ENCODE measurements at regions not wholly inside any gene's neighbourhood (a gene's known extent, or its start where the extent isn't known, plus 50 kb on each side); places are given as distances from the start of the nearest gene placed in this dataset.

DNA sequence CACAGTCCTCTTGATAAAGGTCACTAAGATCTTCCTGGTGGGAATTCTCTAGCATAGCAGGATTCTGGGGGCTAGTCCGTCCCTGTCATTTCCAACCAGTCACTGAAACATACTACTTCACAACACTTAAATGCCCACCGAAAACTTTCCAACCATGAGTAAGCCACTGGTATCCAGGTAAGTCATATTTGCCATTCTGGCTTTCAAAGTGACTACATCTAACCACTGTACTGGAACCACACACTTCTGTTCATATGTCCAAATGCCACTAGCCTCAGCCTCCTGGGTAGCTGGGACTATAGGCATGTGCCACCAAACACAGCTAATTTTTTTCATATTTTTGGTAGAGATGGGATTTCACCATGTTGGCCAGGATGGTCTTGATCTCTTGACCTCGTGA lies 64.3 kb upstream of the VANGL1 start:
- no peak for DNase-seq (ENCODE audit: low read depth in 2 of 3, low spot score in 2 of 3)

DNA sequence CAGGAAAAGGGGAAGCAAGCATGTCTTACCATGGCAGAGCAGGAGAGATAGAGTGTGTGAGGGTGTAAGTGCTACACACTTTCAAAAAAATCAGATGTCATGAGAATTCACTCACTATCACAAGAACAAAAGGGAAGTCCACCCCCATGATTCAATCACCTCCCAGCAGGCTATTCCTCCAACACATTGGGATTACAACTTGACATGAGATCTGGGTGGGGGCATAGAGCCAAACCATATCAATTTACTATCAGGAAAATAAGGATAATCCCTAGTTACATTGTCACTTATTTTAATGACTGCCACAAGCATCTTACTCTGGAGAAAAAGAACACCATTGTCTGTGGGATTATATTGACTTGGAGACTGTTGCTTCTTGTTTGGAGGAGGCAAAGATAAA lies 66.1 kb upstream of the VANGL1 start:
- no peak for DNase-seq (ENCODE audit: low read depth in 2 of 3, low spot score in 2 of 3)

DNA sequence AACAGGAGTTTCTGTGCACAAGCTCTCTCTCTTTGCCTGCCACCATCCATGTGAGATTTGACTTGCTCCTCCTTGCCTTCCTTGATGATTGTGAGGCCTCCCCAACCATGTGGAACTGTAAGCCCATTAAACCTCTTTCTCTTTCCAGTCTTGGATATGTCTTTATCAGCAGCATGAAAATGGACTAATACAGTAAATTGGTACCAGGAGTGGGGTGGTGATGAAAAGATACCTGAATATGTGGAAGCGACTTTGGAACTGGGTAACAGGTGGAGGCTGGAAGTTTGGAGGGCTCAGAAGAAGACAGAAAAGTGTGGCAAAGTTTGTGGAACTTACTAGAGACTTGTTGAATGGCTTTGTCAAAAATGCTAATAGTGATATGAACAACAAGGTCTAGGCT lies 69.1 kb upstream of the VANGL1 start:
- no peak for DNase-seq (ENCODE audit: low read depth in 2 of 3, low spot score in 2 of 3)

DNA sequence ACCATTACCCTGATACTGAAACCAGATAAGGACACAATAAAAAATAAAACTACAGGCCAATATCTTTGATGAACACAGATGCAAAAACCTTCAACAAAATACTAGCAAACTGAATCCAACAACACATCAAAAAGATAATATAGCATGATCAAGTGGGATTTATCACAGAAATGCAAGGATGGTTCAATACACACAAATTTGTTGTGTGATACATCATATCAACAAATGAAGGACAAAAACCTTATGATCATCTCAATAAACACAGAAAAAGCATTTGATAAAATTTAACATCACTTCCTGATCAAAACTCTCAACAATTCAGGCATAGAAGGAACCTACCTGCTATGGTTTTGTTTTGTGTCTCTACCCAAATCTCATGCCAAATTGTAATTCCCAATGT lies 74.3 kb upstream of the VANGL1 start:
- DNase-seq (ENCODE audit: low read depth in 2 of 3, low spot score in 2 of 3), result no peak

DNA sequence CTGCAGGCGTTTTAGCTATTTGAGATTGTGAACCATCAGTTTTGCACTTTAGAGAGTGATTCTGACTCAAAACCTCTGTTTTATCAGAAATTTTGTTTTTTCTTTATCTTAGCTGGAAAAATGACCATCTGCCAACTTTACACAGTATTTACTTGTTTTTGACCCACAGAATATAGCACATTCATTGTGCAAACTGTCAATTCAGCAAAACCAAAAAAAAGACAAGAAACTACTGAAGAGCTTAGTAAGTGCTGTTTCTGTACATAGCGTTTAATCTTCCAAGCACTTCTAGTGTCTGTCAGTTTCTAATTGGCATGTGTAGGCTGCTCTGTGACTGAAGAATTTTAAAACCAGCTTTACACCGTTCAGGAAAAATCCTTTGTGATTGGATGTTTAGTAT lies 76.0 kb upstream of the VANGL1 start:
- no peak for DNase-seq (ENCODE audit: low read depth in 2 of 3, low spot score in 2 of 3)

DNA sequence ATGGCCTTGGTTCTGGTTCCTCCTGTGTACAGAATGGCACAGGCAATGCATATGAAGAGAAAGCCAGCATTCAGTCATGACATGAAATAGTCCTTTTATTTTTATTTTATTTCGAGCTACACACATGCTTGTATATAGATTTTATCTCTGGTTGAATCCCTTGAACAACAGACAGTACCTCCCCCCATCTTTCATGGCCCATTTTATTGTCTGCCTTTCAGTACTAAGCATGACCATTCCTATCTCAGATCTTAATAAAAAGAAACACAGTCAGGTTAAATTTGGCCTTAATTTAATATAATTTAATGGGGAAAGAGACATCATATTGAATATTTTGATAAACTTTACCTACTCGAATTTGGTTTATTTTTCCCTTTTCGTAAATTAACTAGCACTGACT lies 76.4 kb upstream of the VANGL1 start:
- DNase-seq (ENCODE audit: low read depth in 2 of 3, low spot score in 2 of 3), result no peak

DNA sequence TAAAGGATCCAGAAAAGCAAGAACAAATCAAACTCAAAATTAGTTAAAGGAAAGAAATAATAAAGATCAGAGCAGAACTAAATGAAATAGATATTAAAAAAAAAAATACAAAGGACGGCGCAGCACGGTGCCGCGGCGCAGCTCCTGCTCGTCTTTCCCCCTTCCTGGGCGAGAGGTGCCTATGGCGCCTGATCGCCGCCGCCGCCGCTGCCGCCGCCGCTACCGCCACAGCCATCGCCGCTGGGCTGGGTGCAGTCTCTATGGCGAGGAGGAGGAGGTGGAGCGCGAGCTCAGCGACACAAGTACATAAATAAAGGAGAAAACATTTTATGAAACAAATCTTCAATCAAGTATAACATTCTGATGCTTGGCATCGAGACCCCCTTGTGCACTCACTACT lies 77.6 kb upstream of the VANGL1 start:
- no peak for DNase-seq (ENCODE audit: low read depth in 2 of 3, low spot score in 2 of 3)

DNA sequence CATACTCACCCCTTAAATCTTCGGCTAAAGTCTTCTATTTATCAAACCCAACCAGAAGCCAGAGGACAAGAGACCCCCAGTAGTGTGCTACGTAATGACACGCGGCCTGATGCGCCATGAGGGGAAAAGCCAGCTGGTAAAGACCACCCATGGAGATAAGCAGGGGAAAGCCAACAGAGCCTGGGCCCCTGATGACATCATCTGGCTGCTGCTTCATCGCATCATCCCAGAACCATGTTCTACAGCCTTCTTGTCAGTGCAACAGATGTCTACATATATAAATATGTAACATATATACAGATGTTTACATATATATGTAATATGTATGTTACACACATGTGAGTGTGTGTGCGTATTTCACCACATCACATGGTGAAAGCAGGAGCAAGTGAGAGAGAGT lies 81.7 kb upstream of the VANGL1 start:
- no peak for DNase-seq (ENCODE audit: low read depth in 2 of 3, low spot score in 2 of 3)

DNA sequence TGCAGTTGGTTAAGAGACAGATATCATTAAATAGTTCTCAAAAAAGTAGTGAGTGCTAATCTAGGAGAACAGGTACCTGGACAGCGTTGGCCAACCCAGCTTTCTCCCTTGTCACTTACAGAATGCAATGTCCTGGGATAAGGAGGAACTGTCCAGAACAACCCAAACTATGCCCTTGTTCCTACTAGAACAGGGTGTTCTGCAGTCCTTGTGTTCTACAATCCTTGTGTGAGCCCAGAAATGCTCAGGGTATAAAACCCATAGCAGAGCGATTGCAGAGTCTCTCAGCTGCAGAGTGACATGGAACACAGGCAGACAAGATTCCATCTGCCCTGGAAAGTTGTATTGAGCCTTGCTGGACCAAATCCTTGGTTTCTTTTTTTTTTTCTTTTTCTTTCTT lies 83.5 kb upstream of the VANGL1 start:
- DNase-seq (ENCODE audit: low read depth in 2 of 3, low spot score in 2 of 3), result no peak

DNA sequence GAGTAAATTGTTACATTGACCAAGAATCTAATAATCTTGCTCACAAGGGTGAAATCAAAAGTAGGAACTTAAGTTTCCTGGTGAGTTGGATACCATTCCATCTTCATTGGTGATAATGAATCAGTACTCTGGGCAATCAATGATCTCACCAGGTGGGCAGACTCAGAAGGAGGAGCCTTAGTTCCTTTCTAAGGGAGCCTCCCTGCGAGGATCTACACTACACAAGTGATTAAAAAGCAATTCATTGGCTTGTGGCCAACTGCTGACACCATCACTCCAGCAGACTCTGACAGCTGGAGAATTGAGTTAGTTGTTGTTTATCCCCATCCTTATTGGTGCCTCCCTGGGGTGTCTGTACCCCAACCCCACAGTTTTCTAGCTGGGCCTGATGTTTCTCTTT lies 84.1 kb upstream of the VANGL1 start:
- DNase-seq (ENCODE audit: low read depth in 2 of 3, low spot score in 2 of 3), result no peak

DNA sequence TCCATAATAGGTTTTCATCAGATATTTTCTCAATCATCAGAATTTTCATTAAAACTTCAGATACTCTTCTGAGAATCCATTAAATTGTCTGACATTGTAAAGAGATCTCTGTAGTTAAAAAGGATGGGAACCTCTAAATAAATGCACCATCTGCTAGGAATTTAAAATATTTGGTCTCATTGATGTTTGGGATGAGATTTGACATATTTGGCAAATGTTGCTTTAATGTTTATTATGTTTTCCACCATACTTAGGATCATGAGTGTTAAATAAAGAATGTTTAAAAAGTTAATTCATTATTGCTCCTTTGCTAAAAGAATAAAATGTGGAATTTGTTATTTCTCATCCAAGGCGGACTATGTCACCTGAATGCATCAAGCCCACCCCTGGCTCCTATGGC lies 85.5 kb upstream of the VANGL1 start:
- DNase-seq (ENCODE audit: low read depth in 2 of 3, low spot score in 2 of 3), result no peak

DNA sequence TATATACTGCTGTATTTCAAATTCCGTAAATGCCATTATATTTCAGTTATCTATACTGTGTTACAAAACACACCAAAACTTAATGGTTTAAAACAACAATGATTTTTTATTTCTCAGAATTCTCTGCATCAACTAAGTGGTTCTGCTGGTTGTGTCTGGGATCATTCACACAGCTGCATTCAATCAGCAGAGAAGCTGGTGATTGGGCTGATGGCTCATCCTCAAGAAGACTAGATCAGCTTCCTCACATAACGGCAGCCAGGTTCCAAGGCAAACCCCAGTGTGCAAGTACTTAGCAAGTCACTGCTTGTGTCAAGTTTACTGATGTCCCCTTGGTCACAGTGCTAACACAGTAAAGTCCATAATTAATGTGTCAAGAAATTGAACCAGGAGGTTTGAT lies 86.3 kb upstream of the VANGL1 start:
- no peak for DNase-seq (ENCODE audit: low read depth in 2 of 3, low spot score in 2 of 3)

DNA sequence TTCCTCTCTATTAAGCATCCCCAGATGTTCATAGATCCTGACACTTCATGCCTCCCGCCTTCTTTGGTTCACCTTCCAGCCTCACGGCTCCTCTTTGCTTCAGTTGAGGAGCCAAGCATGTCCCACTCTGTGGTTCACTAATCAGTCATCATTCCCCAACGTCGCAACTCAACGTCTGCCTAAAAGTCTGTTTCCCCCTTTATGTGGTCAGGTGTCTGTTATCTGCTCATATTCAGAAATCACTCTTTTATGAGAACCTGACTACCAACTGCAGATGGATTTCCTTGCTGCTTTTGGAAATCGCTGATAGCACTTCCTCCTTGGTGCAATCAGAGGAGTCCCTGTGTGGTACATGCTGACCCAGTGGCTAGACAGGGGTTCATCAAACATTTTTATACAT lies 94.1 kb upstream of the VANGL1 start:
- peak in 1 of 3 donors; percentile 47 for DNase-seq (ENCODE audit: low read depth in 2 of 3, low spot score in 2 of 3)

DNA sequence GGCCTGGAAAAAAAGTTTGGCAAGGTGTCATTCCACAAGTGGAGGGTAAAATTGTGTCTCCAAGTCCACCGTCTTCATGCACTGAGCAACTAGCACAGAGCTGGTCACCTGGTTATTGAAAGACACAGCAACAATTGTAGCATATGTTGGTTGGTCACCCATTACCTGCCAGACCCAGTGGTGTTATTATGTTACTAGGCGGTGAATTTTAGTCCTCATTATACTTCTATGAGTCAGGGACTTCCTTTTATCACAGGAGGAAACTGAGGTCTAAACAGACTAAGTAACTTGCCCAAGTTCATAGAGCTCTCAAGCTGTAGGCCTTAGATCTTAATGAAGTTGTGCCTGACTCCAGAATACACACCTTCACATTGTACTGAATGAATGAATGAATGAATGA lies 94.9 kb upstream of the VANGL1 start:
- DNase-seq (ENCODE audit: low read depth in 2 of 3, low spot score in 2 of 3), result no peak

DNA sequence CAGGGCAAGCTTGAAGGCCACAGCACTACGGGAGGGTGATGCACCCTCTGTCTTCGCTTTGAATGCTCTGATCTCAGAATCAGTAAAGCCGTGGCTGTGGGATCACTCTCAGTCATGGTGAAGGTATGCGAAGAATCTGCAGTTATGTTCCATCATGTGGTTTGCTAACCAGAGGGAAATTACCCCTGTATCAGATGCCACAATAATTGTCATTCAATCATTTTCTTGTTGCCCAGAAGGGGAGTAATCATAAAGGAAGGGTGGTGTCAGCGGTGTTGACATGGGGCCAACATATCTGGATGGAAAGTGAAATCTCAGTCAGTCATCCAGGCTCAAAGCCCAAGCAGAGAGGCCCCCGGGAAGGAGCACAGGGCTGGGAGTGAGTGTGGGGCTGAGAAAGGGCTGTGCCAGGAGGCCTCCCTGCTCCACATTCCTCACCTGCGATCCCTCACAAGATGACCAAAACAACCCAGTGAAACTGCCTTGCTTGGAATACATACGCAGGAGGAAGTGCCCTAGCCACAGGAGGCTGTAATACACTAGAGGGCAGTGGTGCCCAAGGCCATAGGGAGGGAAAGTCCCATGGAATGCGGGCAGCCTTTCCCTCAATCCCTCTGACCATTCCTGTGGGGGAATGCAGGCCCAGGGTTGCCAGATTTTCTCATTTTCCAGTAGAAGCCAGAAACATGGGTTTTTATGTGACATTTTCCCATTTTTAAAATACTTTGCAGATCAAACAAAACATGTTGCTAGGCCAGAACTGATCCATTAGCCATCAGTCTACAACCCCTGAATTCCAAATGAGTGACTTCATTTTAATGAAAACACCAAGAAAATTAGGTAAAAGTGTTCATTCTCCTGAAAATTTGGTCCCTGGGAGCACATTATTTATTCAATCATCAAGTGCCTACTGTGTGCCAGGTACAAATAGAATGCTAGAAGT lies 95.7 kb upstream of the VANGL1 start:
- DNase-seq (ENCODE audit: low read depth in 2 of 3, low spot score in 2 of 3), result peak in 1 of 3 donors; percentile 8

DNA sequence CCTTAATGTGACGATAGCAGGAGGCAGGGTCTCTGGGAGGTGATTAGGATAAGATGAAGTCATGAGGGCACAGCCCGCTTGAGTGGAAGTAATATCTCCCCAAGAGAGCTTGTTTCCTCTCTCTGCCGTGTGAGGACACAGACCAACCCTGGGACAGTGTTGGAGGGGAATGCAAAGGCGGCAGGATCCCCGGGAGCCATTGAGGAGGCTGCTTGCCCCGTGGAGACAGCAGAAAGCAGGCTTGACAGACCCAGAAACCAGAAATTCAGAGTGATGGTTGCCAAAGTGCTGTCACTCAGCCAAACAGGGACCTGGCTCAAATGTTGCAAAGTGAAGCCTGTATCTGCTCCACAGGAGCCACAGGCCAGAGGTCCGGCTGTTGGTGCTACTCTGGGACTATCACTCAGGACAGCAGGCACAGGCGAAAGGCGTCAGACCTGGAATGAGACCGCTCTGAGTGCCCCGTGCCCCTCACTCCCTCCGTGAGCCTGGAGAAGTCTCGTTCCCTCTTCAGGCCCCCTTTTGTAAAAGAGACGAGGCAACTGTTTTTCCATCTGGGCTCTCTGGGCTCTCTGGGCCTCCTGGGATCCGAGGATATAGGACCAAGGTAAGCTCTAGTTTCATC lies 96.6 kb upstream of the VANGL1 start:
- no peak for DNase-seq (ENCODE audit: low read depth in 2 of 3, low spot score in 2 of 3)

DNA sequence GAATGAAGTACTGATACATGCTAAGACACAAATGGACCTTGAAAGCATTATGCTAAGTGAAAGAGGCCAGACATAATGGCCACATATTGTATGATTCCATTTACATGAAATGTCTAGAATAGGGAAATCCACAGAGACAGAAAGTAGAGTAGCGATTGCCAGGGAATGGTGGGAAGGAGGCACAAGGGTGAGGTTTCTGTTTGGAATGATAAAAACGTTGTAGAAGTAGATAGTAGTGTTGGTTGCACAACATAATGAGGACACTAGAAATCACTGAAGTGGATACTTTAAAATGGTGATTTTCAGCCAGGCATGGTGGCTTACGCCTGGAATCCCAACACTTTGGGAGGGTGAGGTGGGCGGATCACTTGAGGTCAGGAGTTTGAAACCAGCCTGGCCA lies 97.6 kb upstream of the VANGL1 start:
- no peak for DNase-seq (ENCODE audit: low read depth in 2 of 3, low spot score in 2 of 3)

DNA sequence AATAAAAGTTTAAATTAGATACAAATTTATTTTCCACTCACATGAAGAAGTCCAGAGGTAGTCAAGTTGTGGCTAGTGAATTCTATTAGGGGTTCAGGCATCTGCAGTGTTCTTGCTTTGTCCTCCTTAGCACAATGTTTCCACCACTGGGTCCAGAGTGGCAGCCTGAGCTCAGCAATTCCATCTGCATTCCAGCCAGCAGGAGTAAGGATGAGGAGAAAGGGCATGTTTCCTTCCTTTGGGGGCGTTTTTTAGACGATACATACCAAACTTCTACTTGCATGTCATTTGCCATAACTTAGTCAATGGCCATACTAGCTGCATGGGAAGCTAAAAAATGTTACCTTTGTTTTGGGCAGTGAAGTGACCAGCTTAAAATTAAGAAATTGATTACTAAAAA lies 98.5 kb upstream of the VANGL1 start:
- no peak for DNase-seq (ENCODE audit: low read depth in 2 of 3, low spot score in 2 of 3)

DNA sequence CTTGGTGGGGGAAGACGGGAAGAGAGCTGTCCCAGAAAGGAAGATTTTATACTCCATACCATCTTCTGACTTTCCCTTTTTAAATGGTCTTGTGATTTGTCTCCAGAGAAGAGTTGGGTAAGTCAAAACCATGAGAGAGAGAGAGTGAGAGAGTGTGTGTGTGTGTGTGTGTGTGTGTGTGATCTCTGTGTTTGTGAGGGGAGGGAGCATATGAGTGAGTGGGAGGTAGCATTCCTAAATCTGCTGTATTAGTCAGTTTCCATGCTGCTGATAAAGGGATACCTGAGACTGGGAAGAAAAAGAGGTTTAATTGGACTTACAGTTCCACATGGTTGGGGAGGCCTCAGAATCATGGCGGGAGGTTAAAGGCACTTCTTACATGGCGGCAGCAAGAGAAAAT lies 102.0 kb upstream of the VANGL1 start:
- no peak for DNase-seq (ENCODE audit: low read depth in 2 of 3, low spot score in 2 of 3)

DNA sequence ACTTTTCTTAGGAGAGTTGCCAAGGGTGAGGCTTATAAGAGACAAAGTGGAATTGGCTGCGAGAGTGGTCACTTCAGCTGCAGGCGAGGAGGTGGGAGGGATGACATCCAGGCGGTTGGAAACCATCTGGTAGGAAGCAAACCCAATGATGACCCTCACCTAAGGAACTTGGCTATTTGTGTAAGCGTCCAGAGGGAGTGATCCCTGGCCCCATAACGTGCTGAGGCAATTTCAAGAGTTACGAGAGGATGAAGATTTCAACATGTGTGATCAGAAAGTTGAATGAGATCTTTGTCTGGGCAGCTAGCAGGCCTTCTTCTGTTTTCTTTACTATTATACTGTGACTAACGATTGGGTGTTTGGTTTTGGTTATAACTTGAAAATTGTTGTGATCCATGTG lies 102.7 kb upstream of the VANGL1 start:
- DNase-seq (ENCODE audit: low read depth in 2 of 3, low spot score in 2 of 3), result no peak

DNA sequence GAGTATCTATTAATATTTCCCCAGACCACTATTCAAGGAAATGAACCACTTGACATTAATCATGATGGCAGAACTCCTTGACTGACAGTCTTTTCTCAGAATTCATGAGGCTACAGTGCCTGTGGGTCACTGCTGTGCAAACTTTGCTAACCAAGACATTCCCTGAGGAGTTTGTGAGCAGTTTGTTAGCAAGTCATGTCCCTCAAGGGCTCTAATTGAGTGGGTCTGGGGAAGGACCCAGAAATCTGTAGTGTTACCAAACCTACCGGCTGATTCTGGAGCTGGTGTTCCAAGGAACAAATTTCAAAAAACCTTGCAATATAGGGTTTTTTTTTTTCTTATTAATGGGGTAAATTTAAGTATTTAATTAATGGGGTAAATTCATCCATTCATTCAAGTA lies 103.2 kb upstream of the VANGL1 start:
- no peak for DNase-seq (ENCODE audit: low read depth in 2 of 3, low spot score in 2 of 3)

DNA sequence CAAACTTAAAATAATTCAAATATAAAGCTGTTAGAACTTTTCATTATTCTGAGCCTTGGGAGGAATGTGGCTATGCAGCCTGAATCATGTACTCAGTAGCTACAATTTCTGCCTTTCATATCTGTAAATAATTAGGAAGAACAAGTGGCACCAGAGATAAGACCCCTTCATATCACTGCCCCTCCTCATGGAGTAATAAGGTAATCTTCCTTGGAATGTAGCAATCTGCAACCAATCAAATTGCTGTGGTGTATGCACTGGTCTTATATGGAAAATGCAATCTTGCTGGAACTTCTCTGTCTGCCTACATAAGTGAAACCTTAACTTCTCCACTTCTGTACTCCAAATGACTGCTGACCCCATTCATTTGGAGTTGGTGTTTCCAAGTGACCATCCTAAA lies 104.4 kb upstream of the VANGL1 start:
- no peak for DNase-seq (ENCODE audit: low read depth in 2 of 3, low spot score in 2 of 3)
